ENCODE measurements at regions not wholly inside any gene's neighbourhood (a gene's known extent, or its start where the extent isn't known, plus 50 kb on each side); places are given as distances from the start of the nearest gene placed in this dataset.
"Not testable (repeated sequence)": the region's sequence is repeated elsewhere in the genome, so short reads cannot be mapped to it uniquely, and the experiment has no call there.

DNA sequence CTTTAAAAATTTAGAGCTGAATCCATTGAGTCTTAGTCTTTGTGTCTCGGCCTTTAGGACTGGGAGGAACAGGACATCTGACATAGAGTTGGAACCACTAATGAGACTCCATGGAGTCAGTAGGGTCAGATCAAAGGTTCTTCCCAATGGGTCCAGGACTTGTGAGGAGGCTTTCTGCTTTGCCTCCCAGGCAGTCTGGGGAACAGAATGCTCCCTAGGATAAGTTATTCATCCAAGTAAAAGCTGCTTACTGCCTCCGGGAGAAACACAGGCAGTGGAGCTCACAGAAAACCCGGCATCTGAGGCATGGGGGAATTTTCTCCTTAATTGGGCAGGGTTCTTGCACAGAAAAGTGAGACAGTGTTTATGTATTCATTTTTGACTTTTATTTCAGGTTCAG, 216.4 kb downstream of the SEC23IP start:
- DNase-seq (ENCODE audit: low read depth) = no peak
- TF ChIP-seq, protein P1, sequence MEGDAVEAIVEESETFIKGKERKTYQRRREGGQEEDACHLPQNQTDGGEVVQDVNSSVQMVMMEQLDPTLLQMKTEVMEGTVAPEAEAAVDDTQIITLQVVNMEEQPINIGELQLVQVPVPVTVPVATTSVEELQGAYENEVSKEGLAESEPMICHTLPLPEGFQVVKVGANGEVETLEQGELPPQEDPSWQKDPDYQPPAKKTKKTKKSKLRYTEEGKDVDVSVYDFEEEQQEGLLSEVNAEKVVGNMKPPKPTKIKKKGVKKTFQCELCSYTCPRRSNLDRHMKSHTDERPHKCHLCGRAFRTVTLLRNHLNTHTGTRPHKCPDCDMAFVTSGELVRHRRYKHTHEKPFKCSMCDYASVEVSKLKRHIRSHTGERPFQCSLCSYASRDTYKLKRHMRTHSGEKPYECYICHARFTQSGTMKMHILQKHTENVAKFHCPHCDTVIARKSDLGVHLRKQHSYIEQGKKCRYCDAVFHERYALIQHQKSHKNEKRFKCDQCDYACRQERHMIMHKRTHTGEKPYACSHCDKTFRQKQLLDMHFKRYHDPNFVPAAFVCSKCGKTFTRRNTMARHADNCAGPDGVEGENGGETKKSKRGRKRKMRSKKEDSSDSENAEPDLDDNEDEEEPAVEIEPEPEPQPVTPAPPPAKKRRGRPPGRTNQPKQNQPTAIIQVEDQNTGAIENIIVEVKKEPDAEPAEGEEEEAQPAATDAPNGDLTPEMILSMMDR (IDR thresholded peaks at IDR 0.05; ENCODE audit: insufficient read depth, low read depth, low read length, missing control alignments) = no peak
- no peak overlapping the region for H3K4me3 ChIP-seq (ENCODE audit: low read depth, low read length)

DNA sequence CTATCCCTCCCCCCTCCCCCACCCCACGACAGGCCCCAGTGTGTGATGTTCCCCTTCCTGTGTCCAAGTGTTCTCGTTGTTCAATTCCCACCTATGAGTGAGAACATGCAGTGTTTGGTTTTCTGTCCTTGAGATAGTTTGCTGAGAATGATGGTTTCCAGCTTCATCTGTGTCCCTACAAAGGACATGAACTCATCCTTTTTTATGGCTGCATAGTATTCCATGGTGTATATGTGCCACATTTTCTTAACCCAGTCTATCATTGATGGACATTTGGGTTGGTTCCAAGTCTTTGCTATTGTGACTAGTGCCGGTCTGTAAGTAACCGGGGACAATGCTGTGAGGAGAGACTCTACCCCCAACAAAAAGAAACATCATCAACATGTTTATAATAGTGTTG, 217.2 kb downstream of the SEC23IP start:
- not testable (repeated sequence) for H3K4me3 ChIP-seq (ENCODE audit: low read depth, low read length); DNase-seq (ENCODE audit: low read depth)

DNA sequence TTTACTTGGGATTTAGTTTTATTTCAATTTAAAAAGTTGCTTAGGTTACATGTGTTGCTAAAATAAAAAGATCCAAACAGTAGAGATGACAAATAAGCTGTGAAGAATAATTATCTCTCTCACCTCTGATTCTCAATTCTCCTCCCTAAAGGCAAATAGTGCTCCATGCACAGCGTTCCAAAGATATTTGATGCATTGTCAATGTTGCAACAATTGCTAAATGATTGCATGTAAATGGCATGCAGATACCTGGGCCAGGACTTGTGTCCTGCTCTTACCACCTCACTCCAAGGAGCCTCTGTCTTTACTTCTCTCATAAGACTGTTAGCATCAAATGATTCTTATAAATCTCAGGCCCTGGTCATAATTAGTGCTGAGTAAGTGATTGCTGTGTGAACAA, 217.7 kb downstream of the SEC23IP start:
- H3K4me3 ChIP-seq (ENCODE audit: low read depth, low read length) = no peak overlapping the region
- TF ChIP-seq, protein P1 (IDR thresholded peaks at IDR 0.05; ENCODE audit: insufficient read depth, low read depth, low read length, missing control alignments) = no peak

DNA sequence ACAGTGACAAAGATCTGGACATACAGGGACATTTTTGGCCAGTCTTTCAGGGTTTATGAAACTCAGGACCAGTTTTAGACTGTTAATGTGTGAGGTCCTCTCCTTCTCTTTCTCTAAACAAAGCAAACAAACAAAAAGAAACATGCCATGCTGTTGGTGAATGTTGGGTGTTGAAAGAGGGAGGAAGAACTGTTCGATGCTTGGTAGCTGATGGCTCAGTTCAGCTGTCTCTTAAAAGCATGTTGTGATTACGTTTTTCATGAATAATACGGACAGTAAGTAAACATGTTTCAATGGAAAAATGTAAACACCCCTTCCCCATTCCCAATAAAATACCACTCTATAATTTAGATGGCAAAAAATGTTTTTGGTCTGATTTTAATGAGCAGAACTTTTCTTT, 219.1 kb downstream of the SEC23IP start:
- TF ChIP-seq, protein P1 (IDR thresholded peaks at IDR 0.05; ENCODE audit: insufficient read depth, low read depth, low read length, missing control alignments) = no peak
- no peak overlapping the region for H3K4me3 ChIP-seq (ENCODE audit: low read depth, low read length)
- DNase-seq (ENCODE audit: low read depth) = no peak

More for the DNA sequence above, 217.7 kb downstream of the SEC23IP start:
- DNase-seq (ENCODE audit: low read depth) = no peak

DNA sequence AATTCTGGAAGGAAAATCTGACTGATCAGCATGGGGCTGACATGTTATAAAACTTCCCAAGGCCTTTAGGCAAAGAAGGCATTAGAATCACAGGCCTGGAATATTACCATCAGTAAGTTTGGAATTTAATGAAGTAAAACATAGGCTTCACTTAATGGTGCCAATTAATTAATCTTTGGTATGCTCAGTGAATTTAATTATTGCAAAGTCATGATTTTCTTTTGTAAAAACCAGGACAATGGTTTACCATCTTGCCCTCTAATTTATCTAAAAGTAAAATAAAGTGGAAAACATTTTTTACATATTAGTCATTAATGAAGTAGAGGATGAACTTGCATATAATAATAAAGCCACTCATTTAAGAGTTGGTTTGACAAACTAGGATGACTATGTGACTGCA, 220.3 kb downstream of the SEC23IP start:
- TF ChIP-seq, protein P1 (IDR thresholded peaks at IDR 0.05; ENCODE audit: insufficient read depth, low read depth, low read length, missing control alignments) = no peak
- DNase-seq (ENCODE audit: low read depth) = no peak

DNA sequence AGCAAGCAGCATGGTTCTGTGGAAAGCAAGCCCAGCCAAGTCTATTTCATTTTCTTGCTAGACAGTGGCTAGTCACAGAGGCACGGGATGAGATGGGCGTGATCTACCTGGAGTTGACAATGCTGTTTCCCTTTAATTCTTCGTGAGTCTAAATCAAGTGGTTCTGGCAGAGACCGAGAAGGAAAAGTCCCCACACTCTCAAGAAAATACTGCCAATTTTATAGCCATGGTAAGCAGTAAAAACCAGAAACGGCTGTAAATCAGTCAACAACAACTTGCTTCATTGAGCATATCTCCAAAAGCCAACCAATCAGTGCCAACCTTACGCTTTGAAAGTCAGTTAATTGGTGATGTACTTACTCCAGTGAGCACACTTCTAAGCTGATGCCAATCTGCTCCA, 223.4 kb downstream of the SEC23IP start:
- H3K4me3 ChIP-seq (ENCODE audit: low read depth, low read length) = no peak overlapping the region
- TF ChIP-seq, protein P1 (IDR thresholded peaks at IDR 0.05; ENCODE audit: insufficient read depth, low read depth, low read length, missing control alignments) = no peak
- no peak for DNase-seq (ENCODE audit: low read depth)

More for the DNA sequence above, 220.3 kb downstream of the SEC23IP start:
- H3K4me3 ChIP-seq (ENCODE audit: low read depth, low read length) = no peak overlapping the region

DNA sequence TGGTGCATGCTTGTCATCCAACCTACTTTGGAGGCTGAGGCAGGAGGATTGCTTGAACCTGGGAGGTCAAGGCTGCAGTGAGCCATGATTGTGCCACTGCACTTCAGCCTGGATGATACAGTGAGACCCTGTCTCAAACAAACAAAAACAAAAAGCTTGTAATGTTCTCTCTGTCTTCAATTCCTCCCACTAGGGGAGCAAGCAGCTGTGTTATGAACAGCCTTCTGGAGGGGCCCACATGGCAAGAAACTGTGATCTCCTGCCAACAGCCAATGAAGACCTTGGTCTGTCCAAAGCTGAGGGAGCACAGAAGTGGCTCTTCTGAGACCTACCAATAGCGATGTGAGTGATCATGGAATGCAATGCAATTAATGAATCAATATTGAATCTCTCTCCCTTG, 229.2 kb downstream of the SEC23IP start:
- no peak for DNase-seq (ENCODE audit: low read depth)
- no peak overlapping the region for H3K4me3 ChIP-seq (ENCODE audit: low read depth, low read length)

More for the DNA sequence above, 229.2 kb downstream of the SEC23IP start:
- TF ChIP-seq, protein P1 (IDR thresholded peaks at IDR 0.05; ENCODE audit: insufficient read depth, low read depth, low read length, missing control alignments) = no peak

Measured in GM12865 (cell line).